HL-60/S4 treated with phorbol 12-myristate 13-acetate at 8.2 ng/mL for 4 days and 3 days (cell line): ENCODE measurements at regions not wholly inside any gene's neighbourhood (a gene's known extent, or its start where the extent isn't known, plus 50 kb on each side); places are given as distances from the start of the nearest gene placed in this dataset.

Source experiments
- in situ Hi-C: fragments of 300-500 bp; cut with MboI; formaldehyde crosslinking; loops from 2 replicates; pipeline ENCODE4 v1.15.0; 2022; ENCODE audit warnings: low sequenced_read_pairs

DNA sequence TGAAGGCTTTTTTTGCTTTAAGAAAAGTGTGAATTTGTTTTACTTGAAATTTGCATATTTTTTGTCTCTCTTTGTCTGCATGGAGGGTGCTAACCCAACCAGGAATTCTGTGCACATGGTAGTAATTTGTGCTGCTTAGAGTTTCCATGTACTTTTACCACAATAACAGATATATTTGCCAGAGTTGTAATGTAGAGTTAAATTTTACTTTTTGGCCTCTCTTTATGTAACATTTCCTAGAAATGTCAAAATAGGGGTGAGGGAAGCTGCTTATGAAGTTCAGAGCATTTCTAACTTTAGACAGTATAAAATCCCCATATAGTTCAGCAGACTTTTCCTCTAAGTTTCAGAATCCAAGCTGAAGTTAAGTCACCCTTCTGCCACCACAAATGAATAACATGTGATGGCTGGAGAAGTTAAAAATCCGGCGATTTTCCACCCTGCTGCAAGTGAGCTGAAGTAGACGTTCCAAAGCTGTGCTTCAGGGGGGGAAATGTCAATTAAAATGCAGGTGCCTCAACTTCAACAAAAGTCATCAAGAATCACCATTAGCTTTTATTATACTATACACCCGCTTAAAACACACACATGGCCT, 385.7 kb upstream of the NR2F2 start:
- in situ Hi-C loops, result no loop called here

DNA sequence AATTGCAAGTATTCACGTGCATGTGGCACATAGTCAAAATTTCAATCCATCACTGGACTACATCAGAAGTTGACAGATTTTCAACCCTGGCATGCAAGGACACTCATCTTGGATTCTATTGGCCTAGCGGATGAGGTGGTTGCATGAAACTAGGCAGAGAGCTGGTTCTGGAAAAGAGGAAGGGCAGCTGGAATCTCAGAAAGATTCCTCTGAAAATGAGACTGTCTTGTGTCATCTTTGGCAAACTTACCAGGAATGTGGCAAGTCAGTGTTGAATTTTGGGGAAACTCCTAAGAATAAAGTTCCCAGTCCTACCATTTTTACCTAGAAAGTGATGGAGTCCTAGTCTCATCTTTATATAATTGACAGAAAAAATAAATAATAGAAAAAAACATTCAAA, 384.3 kb upstream of the NR2F2 start:
- in situ Hi-C loops, result no loop called here

DNA sequence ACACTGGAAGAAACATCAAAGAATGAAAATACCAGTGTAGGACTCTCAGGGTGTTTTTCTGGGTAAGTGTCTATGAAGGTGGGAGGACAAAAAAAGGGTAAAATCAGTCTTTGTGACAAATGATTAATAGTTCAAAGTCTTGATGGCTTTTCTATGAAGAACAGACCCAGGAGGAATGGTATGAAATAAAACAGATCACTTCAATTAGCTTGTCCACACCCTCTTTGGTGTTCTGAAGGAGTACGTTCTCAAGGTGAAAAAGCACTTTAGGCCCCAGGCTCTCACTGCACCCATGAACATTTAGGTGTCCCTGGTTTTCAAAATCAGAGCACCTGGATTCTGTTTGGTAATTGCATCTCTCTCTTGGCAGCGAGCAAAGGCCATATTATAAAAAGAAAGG, 383.6 kb upstream of the NR2F2 start:
- in situ Hi-C loops, result no loop called here

DNA sequence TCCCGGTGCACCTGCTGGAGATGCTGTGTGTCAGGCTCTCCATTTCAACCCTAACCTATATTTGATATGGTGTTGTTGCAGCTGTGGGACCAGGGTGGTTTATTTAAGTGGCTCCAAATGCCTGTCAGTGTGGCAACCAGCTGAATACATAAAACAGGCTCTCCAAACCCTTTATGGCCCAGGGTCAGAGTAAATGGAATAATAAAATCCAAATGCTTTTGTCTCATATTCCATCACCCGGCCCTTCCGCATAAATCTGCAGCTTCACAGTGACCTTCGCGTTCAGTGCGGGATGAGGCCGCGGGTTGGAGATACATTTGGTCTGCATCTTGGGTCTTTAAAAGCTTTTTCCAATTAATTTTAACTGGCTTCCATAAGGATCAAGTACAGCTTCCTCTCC, 382.1 kb upstream of the NR2F2 start:
- in situ Hi-C loops, result no loop called here

DNA sequence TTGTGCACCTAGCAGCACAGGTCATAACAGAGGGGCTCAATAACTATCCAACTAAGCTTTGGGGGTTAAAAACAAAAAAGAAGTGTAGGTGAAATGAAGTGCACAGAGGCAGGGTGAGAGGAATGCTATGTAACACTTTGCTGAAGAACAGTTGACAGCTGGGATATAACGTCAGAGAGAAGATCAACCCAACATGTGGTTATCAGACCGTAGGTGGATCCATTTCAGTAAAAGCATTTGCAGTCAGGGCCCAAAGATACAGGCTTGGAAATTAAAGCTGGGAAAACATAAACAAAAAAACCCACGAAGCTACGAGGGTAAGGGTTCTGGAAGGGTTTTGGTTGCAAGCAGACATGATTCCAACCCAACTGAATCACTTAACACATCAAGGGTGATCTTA, 377.5 kb upstream of the NR2F2 start:
- in situ Hi-C loops, result no loop called here

DNA sequence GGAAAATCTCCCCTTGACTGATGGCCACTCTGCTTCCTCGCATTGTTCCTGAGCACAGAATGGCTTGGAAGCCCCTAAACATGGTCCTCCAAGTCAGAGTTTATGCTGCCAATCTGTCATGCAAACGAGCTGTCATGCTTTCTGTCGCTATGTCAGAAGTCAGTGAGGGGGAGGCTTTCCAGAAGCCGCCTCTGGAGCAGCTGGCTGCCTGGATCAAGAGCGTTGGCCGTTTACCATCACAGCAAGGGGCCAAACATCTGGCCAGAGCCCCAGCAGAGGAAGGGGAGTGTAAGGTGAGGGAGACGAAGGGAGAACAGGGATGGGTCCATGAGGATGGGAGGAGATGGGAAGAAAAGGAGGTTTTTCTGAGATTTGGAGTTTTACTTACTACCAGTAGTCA, 372.6 kb upstream of the NR2F2 start:
- in situ Hi-C loops, result no loop called here

DNA sequence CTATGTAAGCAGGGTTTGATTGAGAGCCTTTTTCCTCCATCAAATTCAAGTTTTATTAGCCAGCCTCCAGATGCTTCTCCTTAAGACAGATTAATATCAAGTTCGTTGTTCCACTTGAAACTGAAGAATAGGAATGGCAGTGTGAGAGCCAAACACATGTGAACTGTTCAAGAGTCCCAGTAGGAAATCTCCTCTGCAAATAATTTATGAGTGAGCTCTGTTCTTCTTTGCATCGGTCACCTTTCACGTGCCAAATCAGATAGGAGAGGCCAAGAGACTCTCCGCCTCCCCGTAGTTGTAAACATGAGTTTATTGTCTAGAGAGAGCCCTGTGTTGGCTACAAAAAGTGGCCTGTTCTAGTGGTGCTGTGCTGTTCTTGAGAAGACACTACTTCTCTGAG, 372.1 kb upstream of the NR2F2 start:
- in situ Hi-C loops, result no loop called here

DNA sequence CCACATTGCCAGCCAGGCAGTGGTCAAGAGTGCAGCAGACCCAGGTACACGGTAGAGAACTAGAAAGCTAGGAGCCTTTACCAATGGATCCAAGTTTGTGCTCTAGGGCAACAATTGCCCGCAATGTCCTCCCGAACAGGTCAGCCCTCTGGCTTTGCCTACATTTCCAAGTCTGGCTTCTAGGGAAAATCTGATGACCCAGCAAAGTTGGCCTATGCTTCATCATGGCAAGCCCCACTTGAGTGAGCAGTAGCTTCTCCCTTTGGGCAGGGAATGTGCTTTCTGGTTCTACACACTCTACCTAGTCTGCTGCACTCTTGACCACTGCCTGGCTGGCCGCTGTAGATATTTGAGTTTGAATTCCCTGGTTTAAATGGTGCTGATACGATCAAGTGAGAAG, 361.6 kb upstream of the NR2F2 start:
- in situ Hi-C loops, result no loop called here

DNA sequence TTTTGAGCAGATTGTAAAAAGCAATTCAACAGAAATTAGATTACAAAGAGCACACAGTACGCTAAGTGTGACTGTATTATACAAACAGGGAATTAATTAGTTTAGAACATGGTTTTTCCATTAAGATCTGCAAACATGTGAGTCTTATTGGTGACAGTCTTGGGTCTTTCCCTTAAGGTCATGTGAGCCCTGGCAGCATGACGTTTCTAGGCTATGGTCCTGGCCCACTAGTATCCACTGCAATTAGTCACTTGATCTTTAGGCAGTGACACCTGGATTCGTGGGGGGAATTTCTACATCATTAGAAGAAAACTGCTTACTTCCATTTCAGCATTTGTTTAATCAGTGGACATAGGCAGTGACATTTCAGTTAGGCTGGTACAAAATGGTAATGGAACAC, 360.2 kb upstream of the NR2F2 start:
- in situ Hi-C loops, result no loop called here

DNA sequence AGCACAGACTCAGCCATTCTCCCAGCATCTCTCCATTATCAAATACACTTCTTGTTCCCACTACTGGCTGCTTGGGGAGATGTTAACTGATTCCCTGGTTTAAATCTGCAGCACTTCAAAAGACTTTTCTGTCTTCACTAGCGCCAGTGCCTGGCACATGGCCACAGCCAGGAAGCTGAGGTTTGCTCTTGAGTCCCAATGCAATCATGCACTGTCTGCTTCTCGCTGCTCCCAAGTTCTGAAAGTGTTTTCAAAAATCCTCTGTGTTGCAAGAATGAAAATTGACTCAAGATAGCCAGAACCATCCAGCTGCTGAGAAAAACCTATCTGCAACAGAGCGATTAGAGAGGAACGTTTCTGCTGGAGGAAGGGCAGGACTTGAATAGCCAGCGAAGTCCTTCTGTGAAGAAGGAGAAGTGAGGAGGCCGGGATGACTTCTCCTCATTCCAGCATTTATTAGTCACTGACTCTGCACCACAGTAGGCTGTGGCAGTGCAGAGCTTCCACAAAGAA, 358.4 kb upstream of the NR2F2 start:
- in situ Hi-C loops, result no loop called here

DNA sequence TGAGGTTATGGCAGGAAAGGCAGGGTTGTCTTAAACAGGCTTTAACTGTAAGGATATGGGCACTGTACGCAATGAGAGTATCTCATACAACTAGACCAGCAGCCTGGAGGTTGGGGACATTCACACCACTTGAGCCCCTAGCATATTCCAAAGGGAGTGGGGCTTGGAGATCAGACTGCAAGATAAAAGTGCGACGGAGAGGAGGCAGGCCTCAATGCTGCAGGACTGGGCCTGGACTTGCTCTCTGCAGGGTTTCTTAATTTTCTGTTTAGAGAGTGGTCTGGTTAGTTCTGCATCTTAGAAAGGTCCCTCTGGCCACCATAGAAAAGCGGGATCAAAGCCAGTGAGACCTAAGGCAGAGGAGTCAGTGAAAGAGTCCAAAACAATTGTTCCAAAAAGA, 357.7 kb upstream of the NR2F2 start:
- in situ Hi-C loops, result no loop called here

DNA sequence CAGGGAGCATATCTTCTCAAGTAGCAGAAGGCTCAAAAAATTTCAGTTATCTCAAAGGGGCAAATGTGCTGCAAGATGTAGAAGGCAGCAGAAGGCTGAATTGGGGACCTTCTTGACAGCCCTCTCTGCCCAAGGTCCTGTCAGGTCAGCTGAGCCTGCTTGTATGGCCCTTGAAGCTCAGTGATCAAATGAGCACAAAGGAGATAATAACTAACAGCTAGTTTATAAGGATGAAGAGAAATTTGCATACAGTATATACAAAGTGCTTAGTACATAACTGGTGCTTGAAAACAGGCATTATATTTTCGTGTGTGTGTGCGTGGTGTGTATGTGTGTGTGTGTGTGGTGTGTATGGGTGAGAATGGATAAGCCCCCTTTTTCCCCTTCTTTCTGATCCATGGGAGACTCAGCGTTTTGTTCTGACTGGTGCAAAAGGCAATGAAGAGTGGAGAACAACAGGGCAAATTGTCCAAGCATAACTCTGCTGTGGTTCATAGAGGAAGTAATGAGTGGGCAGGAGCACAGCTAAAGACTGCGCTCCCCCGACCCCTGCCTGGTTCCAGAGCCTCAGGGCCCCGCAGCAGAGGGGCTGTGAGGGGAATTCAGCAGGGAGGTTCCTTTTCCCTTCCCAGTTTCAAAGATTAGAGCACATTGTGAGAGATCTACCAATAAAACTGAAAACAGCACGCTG, 356.8 kb upstream of the NR2F2 start:
- in situ Hi-C loops, result no loop called here

DNA sequence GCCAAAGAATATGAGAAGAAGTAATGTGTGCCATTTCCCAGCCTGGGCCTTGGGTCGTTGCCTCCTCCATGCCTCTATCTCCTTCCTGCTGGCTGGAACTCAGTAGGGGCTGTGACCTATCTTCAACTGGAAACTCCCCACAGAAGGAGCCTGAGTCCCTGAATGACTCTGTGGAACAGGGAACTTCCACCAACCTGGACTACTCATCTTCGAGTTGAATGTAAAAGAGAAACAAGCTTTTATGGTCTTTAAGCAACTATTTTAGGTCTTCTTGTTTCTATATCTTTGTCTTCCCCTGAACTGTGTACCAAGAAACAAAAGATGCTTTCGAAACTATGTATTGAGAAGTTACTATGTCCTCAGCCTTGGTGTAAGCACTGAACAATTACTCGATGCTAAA, 355.3 kb upstream of the NR2F2 start:
- in situ Hi-C loops, result no loop called here

DNA sequence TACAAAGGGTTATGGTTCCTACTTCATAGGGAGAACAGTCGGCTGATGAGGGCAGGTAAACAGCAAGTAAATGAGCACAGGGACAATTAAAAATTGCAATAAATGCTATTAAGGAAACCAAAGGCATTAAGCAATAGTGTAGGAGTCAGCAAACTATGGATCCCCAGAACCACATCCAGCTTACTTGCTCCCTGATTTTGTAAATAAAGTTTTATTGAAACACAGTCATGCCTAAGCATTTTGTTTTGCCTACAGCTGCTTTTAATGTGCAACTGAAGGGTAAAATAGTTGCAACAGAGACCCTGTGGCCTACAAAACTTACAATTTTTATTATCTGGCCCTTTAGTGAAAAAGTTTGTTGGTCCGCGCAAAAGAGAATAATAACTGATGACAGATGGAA, 351.2 kb upstream of the NR2F2 start:
- in situ Hi-C loops, result no loop called here

DNA sequence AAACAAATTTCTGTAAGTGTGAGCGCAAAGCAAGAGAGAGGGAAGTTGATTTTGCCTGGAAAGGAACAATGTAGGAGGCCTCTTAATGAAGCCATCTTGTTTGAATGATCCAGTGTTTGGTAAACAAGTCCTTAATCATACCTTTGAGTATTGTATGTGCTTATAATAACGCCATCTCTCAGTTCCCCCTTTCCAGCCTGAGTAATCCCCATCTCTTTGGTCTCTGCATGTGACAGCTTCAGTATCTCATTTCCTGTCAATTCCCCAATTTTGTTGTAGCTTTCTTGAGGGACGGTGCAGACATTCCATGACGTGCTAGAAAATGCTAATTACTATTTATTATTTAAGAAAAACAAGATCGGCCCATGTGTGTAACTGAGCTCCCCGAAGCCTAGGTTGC, 349.3 kb upstream of the NR2F2 start:
- in situ Hi-C loops, result no loop called here

DNA sequence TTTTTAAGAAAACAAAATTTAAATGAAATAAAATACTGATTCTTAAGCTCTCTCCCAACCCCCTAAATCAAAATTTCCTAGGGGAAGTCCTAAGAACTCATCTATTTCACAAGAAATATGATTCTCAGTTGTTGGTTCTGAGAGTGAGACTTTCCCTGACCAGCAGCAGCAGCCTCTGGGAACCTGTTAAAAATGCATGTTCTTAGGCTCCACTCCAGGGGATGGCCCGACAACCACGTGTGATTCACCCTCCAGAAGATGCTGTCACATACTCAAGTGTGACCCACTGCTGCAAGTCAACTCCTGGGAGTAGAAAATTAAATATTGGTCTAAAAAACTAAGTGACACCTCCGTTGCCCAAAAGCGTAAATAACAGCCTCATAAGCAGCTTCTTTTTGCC, 343.2 kb upstream of the NR2F2 start:
- in situ Hi-C loops, result no loop called here

DNA sequence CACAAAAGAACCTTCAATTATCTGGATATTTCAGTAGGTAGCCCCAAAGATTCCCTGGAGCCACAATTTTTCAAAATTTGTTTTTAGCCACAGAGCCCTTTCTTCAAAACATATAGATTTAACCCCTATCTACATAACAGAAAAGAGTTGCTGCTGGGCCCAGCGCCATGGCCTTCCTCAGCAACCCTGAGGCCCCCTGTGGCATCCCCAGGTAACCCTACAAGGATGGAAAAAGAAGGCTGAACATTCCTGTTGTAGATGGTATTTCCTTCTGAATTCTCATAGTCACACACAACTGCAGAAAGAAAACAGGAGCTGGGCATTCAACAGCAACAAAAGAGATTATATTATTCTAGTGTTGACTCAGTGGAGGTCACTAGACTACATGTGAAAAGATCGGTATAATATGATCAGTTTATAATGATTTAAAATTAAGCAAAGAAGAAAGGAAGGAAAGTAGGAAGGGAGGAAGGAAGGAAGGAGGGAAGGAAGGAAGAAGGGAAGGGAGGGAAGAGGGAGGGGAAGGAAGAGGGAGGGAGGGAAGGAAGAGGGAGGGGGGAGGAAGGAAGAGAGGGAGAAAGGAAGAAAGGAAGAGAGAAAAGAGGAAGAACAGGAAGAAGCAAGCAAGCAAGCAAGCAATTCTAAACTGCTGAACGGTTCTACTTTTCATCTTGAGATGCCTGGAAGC, 342.5 kb upstream of the NR2F2 start:
- in situ Hi-C loops, result no loop called here

DNA sequence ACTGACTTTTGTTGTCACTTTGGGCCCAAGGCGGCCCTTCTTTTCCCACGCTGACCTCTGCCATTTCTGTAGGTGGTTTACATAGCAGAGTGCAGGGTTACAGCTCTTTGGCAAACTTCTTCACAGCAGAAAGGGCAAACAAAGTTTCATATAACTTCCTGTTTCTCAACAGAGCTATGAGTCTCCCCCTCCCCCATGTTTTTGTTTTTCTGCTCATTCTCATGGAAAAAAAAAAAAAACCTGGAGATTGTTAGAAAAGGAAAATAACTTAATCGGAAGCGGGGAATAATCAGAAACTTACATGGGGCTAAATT, 342.0 kb upstream of the NR2F2 start:
- in situ Hi-C loops, result no loop called here

DNA sequence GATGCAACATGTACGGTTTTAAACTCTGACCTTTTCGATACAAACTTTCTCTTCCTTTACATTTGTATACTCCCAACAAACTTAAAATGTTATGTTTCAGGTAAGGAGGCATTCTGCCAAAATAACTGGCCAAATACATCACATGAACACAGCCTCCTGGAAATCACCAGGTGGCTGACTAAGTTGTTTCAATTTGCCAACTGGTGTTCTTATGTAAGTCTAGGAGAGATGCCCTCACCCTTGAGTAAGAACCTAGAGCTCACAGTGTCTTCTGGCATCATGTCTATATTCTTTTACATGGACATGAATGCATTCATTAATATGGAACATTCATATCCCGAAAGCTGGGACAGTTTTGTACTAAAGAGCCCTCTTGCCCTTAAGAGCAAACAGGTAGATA, 341.1 kb upstream of the NR2F2 start:
- in situ Hi-C loops, result no loop called here

DNA sequence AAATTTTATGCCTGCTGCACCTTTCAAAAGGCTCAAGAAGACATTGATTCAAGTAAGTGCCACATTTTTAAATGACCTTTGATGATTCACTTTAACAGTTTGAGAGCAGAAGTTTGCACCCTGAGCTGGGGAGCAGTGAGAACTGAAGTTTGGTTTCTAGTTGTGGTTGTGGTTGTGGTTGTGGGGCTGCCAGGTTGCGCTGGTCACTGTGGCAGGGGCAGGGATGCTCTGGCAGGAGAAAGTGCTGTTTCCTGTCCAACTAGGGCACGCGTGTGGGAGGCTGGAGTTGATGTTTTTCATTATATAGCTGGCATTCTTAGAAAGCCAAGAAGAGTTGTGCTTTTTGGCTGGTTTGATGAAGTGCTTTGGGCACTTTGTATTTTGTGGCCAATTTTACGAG, 339.7 kb upstream of the NR2F2 start:
- in situ Hi-C loops, result no loop called here

DNA sequence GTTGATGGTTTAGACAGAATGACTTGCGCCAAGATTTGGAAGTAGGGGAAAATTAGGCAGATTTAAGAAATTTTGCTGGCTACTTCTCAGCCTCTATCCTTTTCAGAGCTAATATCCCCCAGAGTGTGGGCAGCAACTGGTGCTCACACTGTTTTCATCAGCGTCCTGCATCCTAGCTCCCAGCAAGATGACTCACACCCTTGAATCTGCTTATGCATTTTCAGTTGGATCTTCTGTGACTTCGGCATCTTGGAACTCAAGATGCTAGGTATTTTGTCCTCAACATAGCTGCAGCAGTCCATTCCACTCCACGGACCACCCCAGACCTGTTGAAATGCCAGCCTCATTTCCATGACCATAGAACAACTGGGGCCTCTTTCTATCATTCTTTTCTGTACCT, 336.1 kb upstream of the NR2F2 start:
- in situ Hi-C loops, result no loop called here

DNA sequence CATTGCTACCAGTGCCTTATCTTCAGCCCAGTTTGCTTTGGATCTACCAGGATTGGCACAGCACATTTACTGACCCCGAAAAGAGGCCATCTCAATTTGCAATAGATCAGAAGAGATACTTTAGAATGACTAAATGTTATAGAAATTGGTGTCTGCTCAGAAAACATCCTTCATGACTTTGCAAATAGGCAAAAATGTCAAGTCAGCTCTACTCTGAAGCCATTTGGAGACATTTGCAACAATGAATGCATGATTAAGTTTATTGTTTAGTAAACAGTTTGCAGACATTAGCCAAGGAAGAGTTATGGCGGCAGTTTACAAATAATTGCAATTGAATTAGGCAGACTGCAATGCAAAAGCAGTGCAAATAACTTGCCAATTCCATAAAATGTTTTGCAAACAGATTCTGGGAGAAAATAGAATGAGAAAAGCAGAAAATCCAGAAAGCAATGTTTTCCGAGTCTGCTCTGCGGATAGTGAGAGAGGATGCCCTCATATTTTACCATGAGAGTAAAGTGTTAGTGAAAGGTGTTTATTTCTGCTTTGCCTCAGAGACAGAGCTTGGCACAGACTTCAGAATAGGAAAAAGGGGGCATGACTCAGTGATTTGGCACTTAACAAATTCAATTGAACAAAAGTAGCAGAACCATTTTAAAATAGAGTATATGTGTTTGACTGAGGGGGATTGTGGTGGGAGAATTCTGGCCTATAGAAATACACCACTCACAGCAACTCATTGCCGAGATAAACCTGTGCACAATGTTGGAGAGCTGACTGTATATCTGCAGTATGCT, 334.9 kb upstream of the NR2F2 start:
- in situ Hi-C loops, result no loop called here
